ENCODE measurements at regions not wholly inside any gene's neighbourhood (a gene's known extent, or its start where the extent isn't known, plus 50 kb on each side); places are given as distances from the start of the nearest gene placed in this dataset.

- no peak overlapping the region for H3K4me2 ChIP-seq (ENCODE audit: low read length)
- no peaks in the 10 kb centered on the region for H3K36me3 ChIP-seq (ENCODE audit: control insufficient read depth, low read length)
- peaks cover 7% of the 10 kb centered on the region for H3K4me1 ChIP-seq (ENCODE audit: control insufficient read depth, low read length)
- no peaks in the 10 kb centered on the region for H3K9me3 ChIP-seq (ENCODE audit: control insufficient read depth, insufficient read depth, low read length)
- peaks cover 11% of the 10 kb centered on the region for H3K27me3 ChIP-seq (ENCODE audit: control insufficient read depth, low read length)
- no peaks in the 10 kb centered on the region for H3F3A ChIP-seq (ENCODE audit: control insufficient read depth, insufficient read depth)
- H4K20me1 ChIP-seq (ENCODE audit: control insufficient read depth, insufficient read depth, low read depth, low read length) = no peaks in the 10 kb centered on the region
- H3K4me3 ChIP-seq (ENCODE audit: low read length) = no peak overlapping the region
- H3K79me2 ChIP-seq (ENCODE audit: control insufficient read depth, low read length) = no peaks in the 10 kb centered on the region
- TF ChIP-seq EZH2phosphoT487 (IDR thresholded peaks at IDR 0.05; ENCODE audit: borderline replicate concordance, low read length) = no peak
- TF ChIP-seq CTCF (IDR thresholded peaks at IDR 0.05; ENCODE audit: low read depth, low read length, poor library complexity, severe bottlenecking) = no peak
- H3K27ac ChIP-seq (ENCODE audit: low read depth, low read length) = no peak overlapping the region
- no peaks in the 10 kb centered on the region for H3K9me2 ChIP-seq (replicated peaks; ENCODE audit: control insufficient read depth, low read length)
These were observed 119.5 kb downstream of the GYPC start for GRCh38 chr2:126775300-126775985.

DNA sequence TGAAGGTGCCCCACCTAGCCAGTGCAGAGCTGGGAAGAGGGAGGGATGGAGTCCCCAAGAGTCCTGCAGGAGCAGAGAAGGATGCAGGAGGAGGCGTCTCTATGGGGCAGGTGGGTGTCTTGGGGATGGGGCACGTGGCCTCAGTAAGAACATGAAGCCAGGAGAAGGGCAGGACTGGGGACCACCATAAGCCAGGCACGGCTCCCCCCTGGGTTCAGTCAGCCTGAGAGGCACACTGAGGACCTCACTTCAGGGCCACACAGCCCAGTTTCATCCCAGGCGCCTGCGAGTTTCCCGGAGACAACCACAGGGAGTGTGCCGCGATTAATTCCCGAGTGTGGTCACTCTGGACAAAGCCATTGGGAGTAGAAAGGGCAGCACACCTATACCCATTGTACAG is 120.3 kb downstream of the GYPC start:
- Histone ChIP-seq H3K36me3 (ENCODE audit: control insufficient read depth, low read length) (no peaks in the 10 kb centered on the region), H3K4me1 (ENCODE audit: control insufficient read depth, low read length) (peaks cover 7% of the 10 kb centered on the region), H3K27me3 (ENCODE audit: control insufficient read depth, low read length) (peaks cover 11% of the 10 kb centered on the region), H3K9me2 (replicated peaks; ENCODE audit: control insufficient read depth, low read length) (no peaks in the 10 kb centered on the region), H3F3A (ENCODE audit: control insufficient read depth, insufficient read depth) (no peaks in the 10 kb centered on the region), H3K27ac (ENCODE audit: low read depth, low read length) (no peak overlapping the region), H3K4me2 (ENCODE audit: low read length) (no peak overlapping the region), H3K4me3 (ENCODE audit: low read length) (no peak overlapping the region), H4K20me1 (ENCODE audit: control insufficient read depth, insufficient read depth, low read depth, low read length) (no peaks in the 10 kb centered on the region), H3K79me2 (ENCODE audit: control insufficient read depth, low read length) (no peaks in the 10 kb centered on the region), H3K9me3 (ENCODE audit: control insufficient read depth, insufficient read depth, low read length) (no peaks in the 10 kb centered on the region)
- TF ChIP-seq CTCF (IDR thresholded peaks at IDR 0.05; ENCODE audit: low read depth, low read length, poor library complexity, severe bottlenecking) (no peak), EZH2phosphoT487 (IDR thresholded peaks at IDR 0.05; ENCODE audit: borderline replicate concordance, low read length) (no peak)

- H3K27ac ChIP-seq (ENCODE audit: low read depth, low read length) = no peak overlapping the region
- peaks cover 7% of the 10 kb centered on the region for H3K4me1 ChIP-seq (ENCODE audit: control insufficient read depth, low read length)
- peaks cover 11% of the 10 kb centered on the region for H3K27me3 ChIP-seq (ENCODE audit: control insufficient read depth, low read length)
- no peaks in the 10 kb centered on the region for H3K79me2 ChIP-seq (ENCODE audit: control insufficient read depth, low read length)
- H3K36me3 ChIP-seq (ENCODE audit: control insufficient read depth, low read length) = no peaks in the 10 kb centered on the region
- H3K4me2 ChIP-seq (ENCODE audit: low read length) = peak overlapping the region; percentile 72
- H3K9me2 ChIP-seq (replicated peaks; ENCODE audit: control insufficient read depth, low read length) = no peaks in the 10 kb centered on the region
- H3K9me3 ChIP-seq (ENCODE audit: control insufficient read depth, insufficient read depth, low read length) = no peaks in the 10 kb centered on the region
- TF ChIP-seq CTCF (IDR thresholded peaks at IDR 0.05; ENCODE audit: low read depth, low read length, poor library complexity, severe bottlenecking) = peak; percentile 94
- no peak for TF ChIP-seq EZH2phosphoT487 (IDR thresholded peaks at IDR 0.05; ENCODE audit: borderline replicate concordance, low read length)
- no peaks in the 10 kb centered on the region for H3F3A ChIP-seq (ENCODE audit: control insufficient read depth, insufficient read depth)
- H3K4me3 ChIP-seq (ENCODE audit: low read length) = peak overlapping the region; percentile 59
- no peaks in the 10 kb centered on the region for H4K20me1 ChIP-seq (ENCODE audit: control insufficient read depth, insufficient read depth, low read depth, low read length)
These were observed 121.0 kb downstream of the GYPC start for GRCh38 chr2:126776692-126777619.

Measured in DOHH2 (cell line).